ENCODE measurements at regions not wholly inside any gene's neighbourhood (a gene's known extent, or its start where the extent isn't known, plus 50 kb on each side); places are given as distances from the start of the nearest gene placed in this dataset.
"Not testable (repeated sequence)": the region's sequence is repeated elsewhere in the genome, so short reads cannot be mapped to it uniquely, and the experiment has no call there.

GRCh38 chr13:105837295-105837694 is 698.2 kb downstream of the EFNB2 start:
- TF ChIP-seq CTCF, POLR2A, POLR2AphosphoS5 (IDR thresholded peaks at IDR 0.05): not testable (repeated sequence)

All from breast epithelium (tissue), 3 donors.